Dedifferentiated amniotic fluid mesenchymal stem cell (primary cell): ENCODE measurements at regions not wholly inside any gene's neighbourhood (a gene's known extent, or its start where the extent isn't known, plus 50 kb on each side); places are given as distances from the start of the nearest gene placed in this dataset.
"Not testable (repeated sequence)": the region's sequence is repeated elsewhere in the genome, so short reads cannot be mapped to it uniquely, and the experiment has no call there.

Experiments used
- DNase-seq: peaks from one replicate; pipeline ENCODE4 v3.0.0-alpha.2; 2016; ENCODE audit errors: extremely low spot score

DNA sequence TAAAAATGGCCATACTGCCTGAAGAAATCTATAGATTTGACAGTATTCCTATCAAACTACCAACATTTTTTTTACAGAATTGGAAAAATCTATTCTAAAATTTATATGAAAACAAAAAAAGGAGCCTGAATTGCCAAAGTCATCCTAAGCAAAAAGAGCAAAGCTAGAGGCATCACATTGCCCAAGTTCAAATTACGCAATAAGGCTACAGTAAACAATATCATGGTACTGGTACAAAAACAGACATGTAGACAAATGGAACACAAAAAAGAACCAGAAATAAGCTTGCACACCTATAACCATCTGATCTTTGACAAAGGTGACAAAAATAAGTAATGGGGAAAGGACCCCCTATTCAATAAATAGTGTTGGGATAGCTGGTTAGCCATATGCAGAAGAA lies 50.2 kb upstream of the THSD7B start:
- DNase-seq: no peak

DNA sequence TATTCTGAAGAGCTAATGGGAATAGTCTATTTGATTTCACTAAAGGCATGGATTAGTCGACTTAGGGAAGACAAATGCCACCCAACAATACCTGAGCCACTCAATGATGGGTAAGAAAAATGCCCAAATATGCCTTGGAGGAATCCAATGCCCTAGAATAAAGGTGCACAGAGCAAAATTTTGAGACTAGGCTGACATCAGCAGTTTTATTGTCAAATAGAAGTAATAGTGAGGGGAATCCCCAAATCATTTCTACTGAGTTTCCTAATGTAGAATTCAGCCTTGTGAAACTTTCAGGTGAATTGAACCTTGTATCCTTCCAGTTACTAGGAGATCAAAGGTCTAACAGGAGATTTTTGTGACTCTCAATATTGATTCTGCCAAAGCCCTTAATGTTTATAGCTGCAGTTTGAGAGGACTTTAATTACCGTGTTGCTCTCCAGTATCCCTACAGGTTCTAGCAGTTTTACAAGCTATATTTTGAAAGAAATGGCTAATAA lies 50.8 kb upstream of the THSD7B start:
- no peak for DNase-seq

DNA sequence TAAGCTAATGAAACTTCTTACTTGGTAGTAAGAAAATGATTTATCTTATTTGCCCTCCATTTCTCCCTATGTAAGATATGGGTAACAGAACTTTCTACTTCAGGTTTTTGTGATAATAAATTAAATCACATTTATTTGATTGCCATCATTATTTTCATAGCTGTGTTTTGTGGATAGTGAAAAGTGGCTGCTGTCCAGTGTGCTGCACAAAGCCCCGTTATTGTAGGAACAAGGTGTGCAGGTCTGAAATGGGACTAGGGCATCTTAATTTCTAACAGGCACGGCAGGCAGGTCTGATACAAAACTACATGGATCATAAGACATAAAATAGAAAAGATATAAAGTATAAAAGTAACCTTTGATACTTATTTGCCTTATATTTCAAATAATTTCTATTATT lies 51.6 kb upstream of the THSD7B start:
- DNase-seq: no peak

DNA sequence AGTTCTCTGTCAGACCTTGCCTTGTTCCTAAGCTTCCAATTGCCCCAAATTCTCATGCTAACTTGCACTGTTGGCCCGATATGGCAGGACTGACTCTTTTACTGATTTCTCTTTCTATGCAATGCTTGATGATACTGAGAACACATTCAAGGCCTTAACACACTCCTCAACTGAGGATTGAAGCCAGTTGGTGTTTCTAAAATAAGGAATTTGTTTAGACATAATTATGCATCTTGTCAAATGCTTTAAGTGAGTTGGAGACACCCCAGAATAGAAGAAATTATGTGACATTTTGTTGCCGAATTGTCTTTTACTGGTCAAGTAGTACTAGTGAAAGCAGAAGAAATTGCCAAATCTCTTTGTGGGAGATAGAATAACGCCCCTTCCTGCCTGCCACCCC lies 60.0 kb upstream of the THSD7B start:
- DNase-seq: no peak

DNA sequence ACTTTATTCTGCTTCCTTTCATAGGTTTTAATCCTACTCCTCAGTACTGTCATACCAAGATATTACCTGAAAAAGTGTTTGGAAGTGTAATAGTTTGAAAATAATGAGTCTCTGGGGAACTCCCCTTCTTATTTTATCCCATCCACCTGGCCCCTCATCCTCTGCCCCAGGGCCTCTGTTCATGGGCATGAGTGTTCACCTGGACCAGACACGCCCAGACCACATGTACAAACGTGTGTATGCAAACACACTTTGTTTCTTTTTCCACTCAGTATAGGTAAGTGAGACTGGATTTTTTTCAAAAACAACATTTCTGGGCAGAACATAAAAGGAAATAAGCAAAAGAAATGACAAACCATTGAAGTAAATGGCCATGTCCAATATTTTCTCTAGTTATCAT lies 62.1 kb upstream of the THSD7B start:
- DNase-seq: no peak

DNA sequence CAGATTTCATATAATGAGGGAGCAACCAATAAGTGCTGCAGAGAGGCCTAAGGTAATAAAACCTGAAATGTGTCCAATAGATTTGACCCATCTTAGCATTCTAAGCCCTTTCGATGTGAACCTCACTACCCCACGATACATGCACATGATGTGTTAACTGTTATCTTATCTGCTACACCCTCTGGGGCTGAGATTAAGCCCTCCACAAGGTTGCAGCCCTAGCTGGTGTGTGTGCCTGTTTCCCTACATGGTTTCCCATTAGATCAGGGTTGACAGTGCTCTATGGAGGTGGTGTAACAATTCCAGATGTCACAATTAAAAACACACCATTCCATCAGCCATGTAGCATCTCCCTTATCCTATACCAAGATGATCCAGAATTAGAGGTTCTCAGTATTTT lies 68.9 kb upstream of the THSD7B start:
- no peak for DNase-seq

DNA sequence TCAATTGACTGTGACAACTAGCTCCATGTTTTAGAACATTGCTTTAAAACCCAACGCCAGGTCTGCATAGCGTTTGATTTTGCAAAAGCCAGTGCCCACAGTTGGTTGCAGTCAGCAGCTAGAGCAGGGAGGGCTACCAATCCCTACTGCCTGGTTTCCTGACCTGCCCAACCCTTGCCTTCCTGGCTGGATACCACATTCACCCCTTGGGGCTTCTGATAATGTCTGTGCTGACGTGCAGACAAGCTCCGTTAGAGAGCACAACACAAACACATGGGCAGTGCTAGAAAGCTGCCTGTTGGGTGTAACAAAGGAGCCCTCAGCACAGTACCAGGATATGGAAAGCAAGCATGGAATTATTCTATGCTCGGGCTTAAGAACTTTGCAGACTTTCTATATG lies 71.4 kb upstream of the THSD7B start:
- DNase-seq: no peak

DNA sequence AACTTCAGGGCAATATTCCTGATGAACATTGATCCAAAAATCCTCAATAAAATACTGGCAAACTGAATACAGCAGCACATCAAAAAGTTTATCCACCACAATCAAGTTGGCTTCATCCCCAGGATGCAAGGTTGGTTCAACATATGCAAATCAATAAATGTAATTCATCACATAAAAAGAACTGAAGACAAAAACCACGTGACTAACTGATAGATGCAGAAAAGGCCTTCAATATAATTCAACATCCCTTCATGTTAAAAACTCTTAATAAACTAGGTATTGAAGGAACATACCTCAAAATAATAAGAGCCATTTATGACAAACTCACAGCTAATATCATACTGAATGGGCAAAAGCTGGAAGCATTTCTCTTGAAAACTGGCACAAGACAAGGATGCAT lies 85.3 kb upstream of the THSD7B start:
- DNase-seq: not testable (repeated sequence)

DNA sequence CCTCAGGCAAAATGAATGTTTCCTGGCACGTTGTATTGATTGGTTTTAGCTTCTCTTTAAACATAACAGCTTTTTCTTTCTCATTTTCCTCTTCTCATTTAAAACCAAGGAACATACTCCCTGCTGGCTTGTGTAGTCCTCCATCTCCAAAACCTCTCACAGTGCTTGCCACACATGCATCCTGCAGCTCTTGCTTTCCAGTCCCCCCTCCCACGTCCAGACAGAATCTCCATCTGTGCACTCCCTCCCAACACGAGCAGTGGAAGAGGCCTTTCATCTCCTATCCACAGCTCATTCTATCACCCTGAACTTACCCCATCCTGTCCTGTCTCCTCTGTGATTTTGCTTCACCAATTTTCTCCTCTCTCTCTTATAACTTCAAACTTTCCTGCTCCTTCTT lies 99.6 kb upstream of the THSD7B start:
- no peak for DNase-seq

DNA sequence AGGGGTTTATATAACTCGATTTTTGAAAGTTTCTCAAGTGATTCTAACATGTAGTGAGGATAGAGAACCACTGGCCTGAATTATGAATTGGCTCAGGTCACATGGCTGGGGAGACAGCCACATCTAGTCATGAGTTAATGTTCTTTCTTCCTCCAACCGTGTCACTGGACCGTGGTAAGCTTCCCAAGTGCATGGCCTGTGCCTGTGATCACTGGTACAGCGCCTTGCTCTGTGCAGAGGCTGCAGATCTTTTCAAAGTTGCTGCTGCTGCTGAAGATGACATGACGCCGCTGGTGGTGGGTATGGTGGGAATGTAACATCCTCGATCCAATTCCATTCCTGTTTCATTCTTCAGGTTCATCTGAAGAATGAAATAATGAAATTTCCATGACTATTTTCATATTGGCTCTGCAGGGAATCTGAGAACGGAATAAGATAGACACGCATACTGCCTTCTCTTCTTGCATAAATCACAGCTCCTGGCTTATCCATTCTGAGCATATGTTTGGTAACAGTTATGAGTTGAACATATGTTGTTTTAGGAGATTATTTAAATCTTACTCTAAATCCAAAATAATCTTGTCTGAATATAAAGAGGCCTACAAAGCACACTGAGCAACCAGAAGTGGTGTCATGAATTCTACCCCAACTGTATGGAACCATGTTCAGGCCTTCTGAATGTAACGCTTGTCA lies 100.5 kb upstream of the THSD7B start:
- no peak for DNase-seq

DNA sequence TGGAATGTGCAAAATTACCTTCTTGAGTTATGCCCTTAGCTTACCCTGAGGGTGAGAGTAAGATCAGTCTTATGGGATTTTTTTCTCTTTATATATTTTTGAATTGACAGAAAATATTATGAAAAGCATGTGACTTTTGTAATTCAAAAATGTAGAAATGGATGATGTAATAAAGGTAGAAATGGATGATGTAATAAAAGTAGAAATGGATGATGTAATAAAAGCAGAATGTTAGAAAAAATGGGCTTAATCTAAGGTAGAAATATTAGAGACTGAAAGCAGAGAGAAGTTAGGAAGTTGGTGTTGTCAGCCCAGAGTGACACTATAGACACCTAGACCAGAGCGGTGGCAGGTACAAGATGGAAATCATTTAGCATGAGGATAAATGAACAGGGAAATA lies 107.1 kb upstream of the THSD7B start:
- no peak for DNase-seq

DNA sequence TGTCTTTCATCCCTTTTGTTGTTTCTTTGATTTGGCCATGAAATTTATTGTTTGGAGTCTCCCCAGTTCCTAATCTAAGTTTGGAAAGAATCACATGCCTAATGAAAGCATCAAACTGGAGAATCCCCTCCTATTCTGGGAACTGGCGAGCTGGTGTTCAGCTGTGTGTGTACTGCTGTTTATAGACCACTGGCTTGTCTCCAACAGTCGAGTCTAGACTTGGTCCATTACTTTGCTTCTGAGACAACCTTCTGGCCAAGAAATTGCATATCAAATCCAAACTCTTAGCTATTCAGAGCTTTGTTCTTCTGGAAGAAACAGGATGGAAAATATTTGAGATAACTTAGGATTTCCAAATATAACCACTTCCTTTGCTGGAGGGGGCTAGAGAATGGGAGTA lies 111.5 kb upstream of the THSD7B start:
- no peak for DNase-seq

DNA sequence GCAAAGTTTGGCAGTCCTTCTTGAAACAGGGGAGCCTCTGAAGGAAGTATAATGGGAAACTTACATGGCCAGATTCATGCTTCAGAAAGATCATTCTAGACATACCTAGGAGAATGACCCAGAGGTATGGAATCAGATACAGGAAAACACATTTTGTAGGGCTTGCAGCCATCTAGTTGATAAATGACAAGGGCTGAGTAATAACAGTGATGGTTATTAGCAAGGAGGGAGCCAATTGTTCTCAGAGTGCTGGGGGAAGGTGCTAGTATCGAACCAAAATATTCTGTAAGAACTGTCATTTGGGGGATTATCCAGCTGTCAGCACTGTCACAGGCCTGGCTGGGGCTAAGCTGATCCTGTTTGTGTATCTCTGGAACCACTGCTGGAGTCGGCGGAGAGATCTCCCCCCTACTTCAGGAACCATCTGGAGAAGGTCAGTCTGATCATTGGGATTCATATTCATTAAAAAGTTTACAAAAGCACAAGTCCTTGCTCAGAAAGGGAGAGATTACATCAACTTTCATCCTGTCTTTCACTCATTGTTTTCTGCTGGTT lies 113.8 kb upstream of the THSD7B start:
- DNase-seq: no peak

DNA sequence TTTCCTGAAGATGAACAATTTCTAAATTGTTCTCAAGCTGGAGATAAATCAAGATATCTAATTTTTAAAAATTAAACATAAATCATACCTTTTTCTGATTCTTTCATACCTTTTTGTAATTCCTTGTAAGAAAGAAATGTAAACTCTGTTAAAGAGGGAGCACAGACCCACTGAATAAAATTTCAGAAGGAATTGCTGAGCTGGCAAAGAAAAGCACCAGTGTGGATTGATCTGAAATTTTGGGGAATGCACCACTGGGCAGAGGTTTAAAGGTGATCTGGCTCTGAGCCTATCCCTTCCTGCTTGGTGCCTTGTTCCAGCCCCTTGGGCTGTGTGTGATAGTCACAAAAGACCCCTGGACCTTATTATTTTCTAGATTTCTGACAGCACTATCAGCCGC lies 118.3 kb upstream of the THSD7B start:
- DNase-seq: no peak

DNA sequence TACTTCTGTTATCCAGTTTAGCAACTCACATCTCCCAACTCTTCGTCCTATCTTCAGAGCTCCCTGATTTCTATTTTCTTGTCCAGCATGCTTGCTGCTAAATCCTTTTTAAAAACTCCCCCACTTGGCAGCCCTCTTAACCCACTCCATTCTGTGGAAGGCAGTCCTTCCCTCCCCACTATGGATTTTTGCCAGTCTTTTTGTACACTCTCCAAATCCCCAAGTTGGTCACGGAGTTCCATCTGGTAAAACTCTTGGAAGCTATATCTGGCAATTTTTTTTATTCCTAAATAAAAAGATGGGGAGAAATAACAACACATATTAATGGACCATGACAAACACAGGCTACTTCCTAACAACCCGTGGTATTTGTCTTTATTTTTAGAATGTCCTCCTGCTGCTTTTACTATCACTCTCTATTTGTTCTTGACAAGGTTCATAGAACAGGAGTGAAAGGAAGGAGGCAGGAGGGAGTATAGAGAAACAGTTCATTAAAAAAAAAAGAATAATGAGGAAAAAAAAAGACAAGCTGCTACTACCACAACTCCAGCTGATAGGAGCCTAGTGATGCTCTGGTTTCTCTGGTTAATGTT lies 120.0 kb upstream of the THSD7B start:
- DNase-seq: no peak

DNA sequence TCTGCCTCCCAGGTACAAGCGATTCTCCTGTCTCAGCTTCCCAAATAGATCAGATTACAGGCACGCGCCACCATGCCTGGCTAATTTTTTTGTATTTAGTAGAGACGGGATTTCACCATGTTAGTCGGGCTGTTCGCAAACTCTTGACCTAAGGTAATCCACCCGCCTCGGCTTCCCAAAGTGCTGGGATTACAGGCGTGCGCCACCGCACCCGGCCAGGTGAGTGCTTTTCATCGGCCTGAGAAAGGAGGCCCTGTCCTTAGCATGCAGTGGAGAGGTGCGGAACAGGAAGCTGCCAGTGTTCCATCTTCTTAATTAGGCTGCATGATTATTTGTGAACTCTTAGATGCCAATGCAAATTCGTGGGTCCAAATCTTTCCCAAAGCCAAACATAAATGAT lies 125.7 kb upstream of the THSD7B start:
- no peak for DNase-seq

DNA sequence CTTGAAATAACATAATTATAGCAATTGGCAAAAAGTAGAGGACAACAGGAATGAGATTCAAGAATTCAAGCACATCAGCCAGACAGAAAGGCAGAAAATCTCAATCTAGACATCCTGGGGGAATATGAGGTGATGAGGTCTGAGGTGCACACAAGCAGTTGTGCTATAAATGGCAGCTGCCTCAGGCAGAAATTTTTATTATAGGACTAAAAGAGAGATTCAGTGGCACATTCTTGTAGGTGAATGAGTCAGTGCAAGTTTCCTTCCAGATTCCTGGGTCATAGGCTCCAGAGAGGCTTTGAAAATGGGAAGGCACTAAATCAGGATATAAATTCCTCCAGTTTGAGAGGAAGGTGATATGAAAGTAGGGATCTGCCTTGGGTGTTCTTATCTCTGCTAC lies 127.2 kb upstream of the THSD7B start:
- no peak for DNase-seq

DNA sequence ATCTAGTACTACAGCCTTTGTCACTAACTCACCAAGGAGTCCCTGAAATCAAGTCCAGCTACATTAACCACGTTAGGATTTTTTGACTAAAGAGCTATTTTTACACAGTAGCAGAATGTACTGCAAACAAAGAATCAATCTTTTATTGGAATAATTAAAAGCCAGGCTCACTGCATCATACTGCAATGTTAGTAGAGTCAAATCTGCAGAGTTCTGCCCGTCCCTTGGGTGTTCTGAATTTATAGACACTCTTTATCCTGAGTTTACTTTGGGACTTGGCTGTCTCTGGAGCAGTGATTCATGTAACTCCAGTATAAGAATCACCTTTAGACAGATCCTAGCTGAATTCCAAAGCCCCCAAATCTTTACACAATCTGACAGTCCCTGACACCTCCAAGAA lies 127.9 kb upstream of the THSD7B start:
- no peak for DNase-seq

DNA sequence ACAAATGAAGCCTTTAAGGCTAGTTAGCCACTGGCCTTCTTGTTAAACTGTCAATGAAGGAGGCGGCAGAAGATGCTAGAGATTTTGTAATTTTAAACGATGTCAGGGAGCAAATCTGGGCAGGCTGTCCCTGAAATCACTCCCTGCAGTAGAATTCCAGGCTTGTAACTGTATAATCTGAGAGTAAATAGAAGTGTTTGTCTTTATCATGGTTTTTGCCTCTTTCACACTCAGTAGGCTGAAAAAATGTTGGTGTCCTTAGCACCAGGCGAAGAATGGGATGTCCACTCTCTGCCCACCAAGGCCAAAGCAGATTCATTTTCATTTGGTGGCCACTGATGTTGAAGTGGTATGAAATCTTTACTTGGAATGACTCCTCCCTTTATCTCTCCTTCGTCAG lies 136.9 kb upstream of the THSD7B start:
- DNase-seq: no peak

DNA sequence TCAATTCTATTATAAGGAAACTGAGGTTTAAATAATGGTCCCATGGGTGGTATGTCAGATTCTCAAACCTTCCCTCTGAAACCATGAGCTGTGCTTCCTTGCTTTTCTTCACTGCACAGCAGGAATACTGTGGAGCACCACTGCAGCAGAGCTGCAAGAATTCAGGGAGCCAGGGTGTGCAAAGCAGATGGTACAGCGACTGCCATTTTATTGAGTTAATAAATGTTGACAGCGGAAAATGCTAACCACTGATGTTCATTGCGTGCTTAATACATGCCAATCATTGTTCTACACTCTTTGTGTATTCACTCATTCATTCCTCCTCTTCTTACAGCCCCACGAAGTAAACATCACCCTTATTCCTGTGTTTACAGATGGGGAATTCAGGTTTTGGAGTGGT lies 152.2 kb upstream of the THSD7B start:
- no peak for DNase-seq

DNA sequence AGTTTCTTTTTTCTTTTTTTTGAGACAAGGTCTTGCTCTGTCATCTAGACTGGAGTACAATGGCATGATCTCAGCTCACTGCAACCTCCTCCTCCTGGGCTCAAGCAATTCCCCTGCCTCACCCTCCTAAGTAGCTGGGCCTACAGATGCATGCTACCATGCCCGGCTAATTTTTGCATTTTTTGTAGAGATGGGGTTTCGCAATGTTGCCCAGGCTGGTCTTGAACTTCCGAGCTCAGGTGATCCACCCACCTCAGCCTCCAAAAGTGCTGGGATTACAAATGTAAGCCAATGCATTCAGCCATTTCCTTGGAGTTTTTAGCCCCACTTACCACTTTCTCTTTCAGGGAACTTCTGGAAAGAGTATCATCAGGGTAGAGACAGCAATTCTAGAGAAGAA lies 153.3 kb upstream of the THSD7B start:
- no peak for DNase-seq

DNA sequence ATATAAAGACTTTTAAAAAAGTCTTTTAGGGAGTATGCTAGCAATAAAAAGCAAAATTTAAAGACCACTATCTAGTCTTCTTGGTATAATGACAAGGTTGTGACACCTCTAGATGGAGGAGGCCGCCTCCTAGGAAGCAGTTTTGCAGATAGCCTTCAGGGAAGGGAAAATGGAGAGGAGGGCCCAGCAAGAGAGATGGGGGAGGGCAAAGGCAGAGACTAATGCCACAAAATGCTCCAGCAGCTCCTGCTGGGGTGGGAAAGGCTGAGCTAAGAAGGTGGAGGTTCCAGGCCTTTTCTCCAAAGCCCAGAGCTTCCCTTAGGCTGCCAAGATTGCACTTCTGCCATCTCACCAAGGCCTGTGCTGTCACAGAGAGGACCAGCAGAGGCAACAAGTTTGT lies 153.9 kb upstream of the THSD7B start:
- no peak for DNase-seq

DNA sequence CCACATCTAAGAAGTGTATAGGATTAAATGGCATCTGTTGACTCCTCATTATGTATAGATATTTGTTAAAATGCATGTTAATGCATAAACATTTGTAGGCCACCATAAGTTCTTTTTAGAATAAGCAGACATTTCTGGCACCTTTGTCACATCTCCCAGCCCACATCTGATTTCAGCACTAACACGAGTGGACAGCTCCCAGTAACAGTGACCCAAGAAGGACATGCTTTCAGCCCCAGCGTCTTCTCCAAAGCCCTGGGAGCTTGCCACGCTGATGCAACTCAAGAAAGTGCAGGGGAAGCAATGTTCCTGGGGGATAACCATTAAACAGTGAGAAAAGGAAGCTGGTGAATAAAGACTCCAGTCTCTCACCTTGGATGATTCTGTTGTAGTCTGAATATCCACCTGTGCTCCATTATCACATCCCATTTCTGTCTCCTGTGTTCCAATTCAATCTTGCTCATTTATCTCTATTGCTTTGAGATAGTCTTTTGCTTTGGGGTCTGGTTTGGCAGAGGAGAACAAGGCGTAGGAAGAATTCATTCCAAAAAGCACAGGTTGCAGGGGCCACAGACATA lies 182.6 kb upstream of the THSD7B start:
- DNase-seq: no peak
